HUDEP-2 (cell line): ENCODE measurements at regions not wholly inside any gene's neighbourhood (a gene's known extent, or its start where the extent isn't known, plus 50 kb on each side); places are given as distances from the start of the nearest gene placed in this dataset.

Experiments used
- DNase-seq, 76 experiments: peaks; one replicate each; lab custom pipeline; 2025; ENCODE audit not compliant: unreplicated experiment in 76 of 76; lab: John Stamatoyannopoulos, UW

- DNase-seq = no peak
These were observed 64.0 kb downstream of the BMP2 start for GRCh38 chr20:6831461-6831860.

- DNase-seq = no peak
These were observed 65.3 kb downstream of the BMP2 start for GRCh38 chr20:6832811-6833210.

GRCh38 chr20:6835609-6836008 lies 68.1 kb downstream of the BMP2 start:
- no peak for DNase-seq

GRCh38 chr20:6836821-6837374 lies 69.4 kb downstream of the BMP2 start:
- no peak for DNase-seq

- no peak for DNase-seq
These were observed 70.2 kb downstream of the BMP2 start for GRCh38 chr20:6837730-6838129.

- no peak for DNase-seq
These were observed 70.8 kb downstream of the BMP2 start for GRCh38 chr20:6838181-6838826.

GRCh38 chr20:6841128-6841527 lies 73.6 kb downstream of the BMP2 start:
- DNase-seq = no peak

GRCh38 chr20:6845141-6845540 lies 77.7 kb downstream of the BMP2 start:
- no peak for DNase-seq

GRCh38 chr20:6848041-6848440 lies 80.6 kb downstream of the BMP2 start:
- DNase-seq = no peak

- no peak for DNase-seq
These were observed 81.5 kb downstream of the BMP2 start for GRCh38 chr20:6848992-6849391.

GRCh38 chr20:6851136-6851535 lies 83.7 kb downstream of the BMP2 start:
- DNase-seq = no peak

- no peak for DNase-seq
These were observed 85.0 kb downstream of the BMP2 start for GRCh38 chr20:6852478-6852877.

- no peak for DNase-seq
These were observed 87.6 kb downstream of the BMP2 start for GRCh38 chr20:6855104-6855503.

GRCh38 chr20:6855796-6856195 lies 88.3 kb downstream of the BMP2 start:
- no peak for DNase-seq

- no peak for DNase-seq
These were observed 90.4 kb downstream of the BMP2 start for GRCh38 chr20:6857927-6858326.

GRCh38 chr20:6863355-6863754 lies 95.9 kb downstream of the BMP2 start:
- no peak for DNase-seq

- DNase-seq = no peak
These were observed 96.3 kb downstream of the BMP2 start for GRCh38 chr20:6863798-6864201.

GRCh38 chr20:6864740-6865139 lies 97.3 kb downstream of the BMP2 start:
- DNase-seq = no peak

GRCh38 chr20:6866741-6867140 lies 99.3 kb downstream of the BMP2 start:
- no peak for DNase-seq

GRCh38 chr20:6868861-6869260 lies 101.4 kb downstream of the BMP2 start:
- no peak for DNase-seq

GRCh38 chr20:6870559-6870958 lies 103.1 kb downstream of the BMP2 start:
- no peak for DNase-seq

- DNase-seq = no peak
These were observed 110.1 kb downstream of the BMP2 start for GRCh38 chr20:6877633-6878032.
